ENCODE measurements at regions not wholly inside any gene's neighbourhood (a gene's known extent, or its start where the extent isn't known, plus 50 kb on each side); places are given as distances from the start of the nearest gene placed in this dataset.

DNA sequence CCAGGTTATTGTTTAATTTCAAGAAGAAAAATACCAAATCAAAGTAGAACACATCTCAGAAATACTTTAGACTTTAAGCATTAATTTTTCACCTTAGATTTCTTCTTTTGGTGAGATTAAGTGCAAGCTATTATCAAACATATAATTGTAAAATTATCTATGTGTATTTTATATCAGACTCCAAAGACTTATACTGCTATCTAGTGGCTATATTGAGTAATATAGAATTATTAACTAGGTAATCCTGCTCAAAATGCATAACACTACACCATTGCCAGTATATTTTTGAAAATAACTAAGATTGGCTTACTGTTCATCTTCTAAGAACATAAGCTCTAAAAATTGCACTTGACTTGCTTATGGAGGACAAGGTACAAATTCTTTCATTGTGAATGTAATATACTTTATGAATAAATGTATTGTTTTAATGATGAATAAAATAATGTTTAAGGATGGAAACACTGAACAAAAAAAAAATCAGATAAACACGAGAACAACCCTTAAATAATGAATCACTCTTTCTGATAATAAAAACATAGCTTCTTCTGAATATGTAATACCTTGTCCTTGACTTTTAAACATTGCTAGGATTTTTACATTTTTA, 86.7 kb upstream of the GNAI1 start:
- WGBS = 35% methylated on average over 1 of the region's 1 CpG
- Histone ChIP-seq H3K27ac (no peak overlapping the region), H3K36me3 (no peaks in the 10 kb centered on the region), H3K9me3 (no peaks in the 10 kb centered on the region), H3K4me3 (no peak overlapping the region), H3K27me3 (replicated peaks; ENCODE audit: insufficient read depth) (no peaks in the 10 kb centered on the region), H3K4me1 (replicated peaks) (no peaks in the 10 kb centered on the region)
- TF ChIP-seq, protein P1, sequence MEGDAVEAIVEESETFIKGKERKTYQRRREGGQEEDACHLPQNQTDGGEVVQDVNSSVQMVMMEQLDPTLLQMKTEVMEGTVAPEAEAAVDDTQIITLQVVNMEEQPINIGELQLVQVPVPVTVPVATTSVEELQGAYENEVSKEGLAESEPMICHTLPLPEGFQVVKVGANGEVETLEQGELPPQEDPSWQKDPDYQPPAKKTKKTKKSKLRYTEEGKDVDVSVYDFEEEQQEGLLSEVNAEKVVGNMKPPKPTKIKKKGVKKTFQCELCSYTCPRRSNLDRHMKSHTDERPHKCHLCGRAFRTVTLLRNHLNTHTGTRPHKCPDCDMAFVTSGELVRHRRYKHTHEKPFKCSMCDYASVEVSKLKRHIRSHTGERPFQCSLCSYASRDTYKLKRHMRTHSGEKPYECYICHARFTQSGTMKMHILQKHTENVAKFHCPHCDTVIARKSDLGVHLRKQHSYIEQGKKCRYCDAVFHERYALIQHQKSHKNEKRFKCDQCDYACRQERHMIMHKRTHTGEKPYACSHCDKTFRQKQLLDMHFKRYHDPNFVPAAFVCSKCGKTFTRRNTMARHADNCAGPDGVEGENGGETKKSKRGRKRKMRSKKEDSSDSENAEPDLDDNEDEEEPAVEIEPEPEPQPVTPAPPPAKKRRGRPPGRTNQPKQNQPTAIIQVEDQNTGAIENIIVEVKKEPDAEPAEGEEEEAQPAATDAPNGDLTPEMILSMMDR (IDR thresholded peaks at IDR 0.05) = peak in 1 of 4 experiments; percentile 20
- TF ChIP-seq POLR2AphosphoS5 (IDR thresholded peaks at IDR 0.05) (no peak), POLR2A (IDR thresholded peaks at IDR 0.05) (no peak)
- intact Hi-C loops (cut with DNase I) = no loop called here
- no peak for DNase-seq (ENCODE audit: low spot score)

DNA sequence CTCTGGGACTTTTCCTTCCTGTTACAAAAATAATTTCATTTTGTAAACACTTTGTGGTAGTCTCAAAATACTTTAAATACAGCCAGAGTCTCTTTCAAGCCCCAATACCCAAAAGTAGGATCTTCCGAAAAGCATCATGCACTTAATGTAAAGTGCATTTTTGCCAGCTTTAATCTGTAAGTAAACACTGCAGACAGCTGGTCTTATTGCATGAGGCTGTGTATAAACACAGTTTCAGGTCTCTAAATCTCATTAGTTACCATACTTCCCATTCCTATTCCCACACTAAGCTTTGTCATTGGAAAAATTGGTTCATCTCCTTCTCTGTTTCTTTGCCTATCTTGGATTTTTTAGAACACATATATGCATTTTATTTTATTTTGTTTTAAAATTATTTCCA, 87.6 kb upstream of the GNAI1 start:
- no peak for DNase-seq (ENCODE audit: low spot score)
- Histone ChIP-seq H3K27me3 (replicated peaks; ENCODE audit: insufficient read depth) (no peaks in the 10 kb centered on the region), H3K36me3 (no peaks in the 10 kb centered on the region), H3K4me1 (replicated peaks) (no peaks in the 10 kb centered on the region), H3K4me3 (no peak overlapping the region), H3K9me3 (no peaks in the 10 kb centered on the region), H3K27ac (no peak overlapping the region)
- 69% methylated on average over 1 of the region's 1 CpG for WGBS
- TF ChIP-seq POLR2A (IDR thresholded peaks at IDR 0.05) = no peak
- TF ChIP-seq POLR2AphosphoS5 (IDR thresholded peaks at IDR 0.05) = no peak
- TF ChIP-seq, protein P1 (IDR thresholded peaks at IDR 0.05) = no peak
- intact Hi-C loops (cut with DNase I) = no loop called here

GRCh38 chr7:80044796-80045195, 89.8 kb upstream of the GNAI1 start:
- intact Hi-C loops (cut with DNase I) = no loop called here
- Histone ChIP-seq H3K4me3 (no peak overlapping the region), H3K4me1 (replicated peaks) (no peaks in the 10 kb centered on the region), H3K36me3 (no peaks in the 10 kb centered on the region), H3K27me3 (replicated peaks; ENCODE audit: insufficient read depth) (no peaks in the 10 kb centered on the region), H3K9me3 (no peaks in the 10 kb centered on the region), H3K27ac (no peak overlapping the region)
- WGBS = 99% methylated on average over 4 of the region's 4 CpGs
- no peak for DNase-seq (ENCODE audit: low spot score)
- no peak for TF ChIP-seq POLR2A (IDR thresholded peaks at IDR 0.05)
- TF ChIP-seq, protein P1 (IDR thresholded peaks at IDR 0.05) = no peak
- TF ChIP-seq POLR2AphosphoS5 (IDR thresholded peaks at IDR 0.05) = no peak

- Histone ChIP-seq H3K36me3 (no peaks in the 10 kb centered on the region), H3K27ac (no peak overlapping the region), H3K9me3 (no peaks in the 10 kb centered on the region), H3K4me1 (replicated peaks) (no peaks in the 10 kb centered on the region), H3K4me3 (no peak overlapping the region), H3K27me3 (replicated peaks; ENCODE audit: insufficient read depth) (no peaks in the 10 kb centered on the region)
- WGBS = 97% methylated on average over 3 of the region's 3 CpGs
- TF ChIP-seq, protein P1 (IDR thresholded peaks at IDR 0.05) = no peak
- no peak for TF ChIP-seq POLR2A (IDR thresholded peaks at IDR 0.05)
- no peak for DNase-seq (ENCODE audit: low spot score)
- intact Hi-C loops (cut with DNase I) = no loop called here
These were observed 93.9 kb upstream of the GNAI1 start for GRCh38 chr7:80040752-80041151.

DNA sequence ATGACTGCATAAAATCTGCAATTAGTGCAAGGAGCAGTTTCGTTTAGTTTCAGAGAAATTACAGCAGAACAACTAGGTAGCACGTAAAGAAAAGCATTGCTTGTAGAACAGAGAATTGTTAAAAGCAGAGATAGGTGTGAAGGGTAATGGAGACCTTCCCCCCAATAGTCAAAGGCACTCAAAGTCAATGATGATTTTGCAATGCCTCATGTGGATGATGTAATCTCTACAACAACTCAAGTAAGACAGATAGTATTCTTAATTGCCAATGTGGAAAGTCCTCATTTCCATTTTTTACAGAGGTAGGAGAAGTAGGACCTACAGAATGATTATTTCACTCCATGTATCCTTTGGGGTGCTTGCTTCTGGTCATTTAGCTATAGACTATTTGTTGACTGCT, 94.3 kb upstream of the GNAI1 start:
- no peak overlapping the region for H3K27ac ChIP-seq
- H3K9me3 ChIP-seq = no peaks in the 10 kb centered on the region
- no peak overlapping the region for H3K4me3 ChIP-seq
- WGBS = 80% methylated on average over 2 of the region's 2 CpGs
- no peak for DNase-seq (ENCODE audit: low spot score)
- TF ChIP-seq POLR2A (IDR thresholded peaks at IDR 0.05) = no peak
- TF ChIP-seq POLR2AphosphoS5 (IDR thresholded peaks at IDR 0.05) = no peak
- TF ChIP-seq, protein P1 (IDR thresholded peaks at IDR 0.05) = no peak
- H3K27me3 ChIP-seq (replicated peaks; ENCODE audit: insufficient read depth) = no peaks in the 10 kb centered on the region
- H3K4me1 ChIP-seq (replicated peaks) = no peaks in the 10 kb centered on the region
- H3K36me3 ChIP-seq = no peaks in the 10 kb centered on the region
- intact Hi-C loops (cut with DNase I) = no loop called here

Data from prostate gland (tissue), 2 donors.